Central memory CD4-positive, alpha-beta T cell (primary cell): ENCODE measurements at regions not wholly inside any gene's neighbourhood (a gene's known extent, or its start where the extent isn't known, plus 50 kb on each side); places are given as distances from the start of the nearest gene placed in this dataset.

Experiments used
- DNase-seq: peaks from one replicate; pipeline ENCODE4 v3.0.0; 2022

- DNase-seq, result no peak
Measured at GRCh38 chr2:157933160-157933920, 57.2 kb upstream of the ACVR1 start.

- no peak for DNase-seq
Measured at GRCh38 chr2:157932480-157933159, 56.5 kb upstream of the ACVR1 start.

- no peak for DNase-seq
Measured at GRCh38 chr2:157931542-157931941, 55.4 kb upstream of the ACVR1 start.

GRCh38 chr2:157930728-157931127, 54.6 kb upstream of the ACVR1 start:
- no peak for DNase-seq

GRCh38 chr2:157929871-157930667, 53.9 kb upstream of the ACVR1 start:
- DNase-seq, result no peak

GRCh38 chr2:157928372-157928771, 52.2 kb upstream of the ACVR1 start:
- DNase-seq, result no peak

- no peak for DNase-seq
Measured at GRCh38 chr2:157927155-157927554, 51.0 kb upstream of the ACVR1 start.
